Neural progenitor cell (in vitro differentiated cells): ENCODE measurements at regions not wholly inside any gene's neighbourhood (a gene's known extent, or its start where the extent isn't known, plus 50 kb on each side); places are given as distances from the start of the nearest gene placed in this dataset.

Experiments used
- DNase-seq: peaks from one replicate; pipeline ENCODE4 v3.0.0-alpha.2; 2016; ENCODE audit warnings: low spot score
- H2AFZ ChIP-seq: fragments of 200-600 bp; sonication (generic); replicated peaks from 2 replicates; pipeline ENCODE4 v1.6.1; 2016; ENCODE audit warnings: antibody characterized with exemption
- H3F3A ChIP-seq: fragments of 200-600 bp; sonication (generic); 2 replicates; pipeline ENCODE4 v1.6.1; 2016; ENCODE audit warnings: antibody characterized with exemption, low read depth
- H3K27ac ChIP-seq: fragments of 200-600 bp; sonication (generic); 2 replicates; pipeline ENCODE4 v1.5.1; 2016; ENCODE audit warnings: mild to moderate bottlenecking
- H3K27me3 ChIP-seq: fragments of 200-600 bp; sonication (generic); 2 replicates; pipeline ENCODE4 v1.6.1; 2016; ENCODE audit warnings: mild to moderate bottlenecking, moderate library complexity
- H3K36me3 ChIP-seq: fragments of 200-600 bp; sonication (generic); 2 replicates; pipeline ENCODE4 v1.5.1; 2016
- H3K4me1 ChIP-seq: fragments of 200-600 bp; sonication (generic); 2 replicates; pipeline ENCODE4 v1.6.1; 2016; ENCODE audit warnings: mixed run types
- H3K4me2 ChIP-seq: fragments of 200-600 bp; sonication (generic); 2 replicates; pipeline ENCODE4 v1.6.1; 2016
- H3K4me3 ChIP-seq: fragments of 200-600 bp; sonication (generic); 2 replicates; pipeline ENCODE4 v1.5.1; 2016
- H3K79me2 ChIP-seq: fragments of 200-600 bp; sonication (generic); 2 replicates; pipeline ENCODE4 v1.6.1; 2016; ENCODE audit warnings: low read depth
- H3K9ac ChIP-seq: fragments of 200-600 bp; sonication (generic); 2 replicates; pipeline ENCODE4 v1.6.1; 2016
- H3K9me3 ChIP-seq: fragments of 200-600 bp; sonication (generic); 2 replicates; pipeline ENCODE4 v1.5.1; 2016; ENCODE audit warnings: low read depth
- H4K20me1 ChIP-seq: fragments of 200-600 bp; sonication (generic); 2 replicates; pipeline ENCODE4 v1.6.1; 2016; ENCODE audit warnings: low read depth
- H3K27ac Mint-ChIP-seq: 3 replicates; pipeline ENCODE4 v1.8.0; 2021; ENCODE audit warnings: mixed read lengths
- H3K27me3 Mint-ChIP-seq: 2 replicates; pipeline ENCODE4 v1.8.0; 2022; ENCODE audit warnings: low read depth, mild to moderate bottlenecking, inconsistent platforms, moderate library complexity, mixed read lengths; ENCODE audit not compliant: insufficient read depth
- H3K36me3 Mint-ChIP-seq: 3 replicates; pipeline ENCODE4 v1.8.0; 2021; ENCODE audit warnings: mixed read lengths
- H3K4me1 Mint-ChIP-seq: 3 replicates; pipeline ENCODE4 v1.8.0; 2021; ENCODE audit warnings: mixed read lengths
- H3K4me3 Mint-ChIP-seq: 3 replicates; pipeline ENCODE4 v1.8.0; 2021; ENCODE audit warnings: mild to moderate bottlenecking, moderate library complexity, mixed read lengths
- H3K9me3 Mint-ChIP-seq: 3 replicates; pipeline ENCODE4 v1.8.0; 2020; ENCODE audit warnings: mixed read lengths
- CTCF ChIP-seq: fragments of 200-600 bp; sonication (generic); IDR thresholded peaks from 2 replicates; pipeline ENCODE4 v1.5.1; 2017; ENCODE audit warnings: antibody characterized with exemption, mild to moderate bottlenecking
- EZH2 ChIP-seq: fragments of 200-600 bp; sonication (generic); IDR thresholded peaks from 2 replicates; pipeline ENCODE4 v1.6.1; 2017; ENCODE audit warnings: antibody characterized with exemption, mild to moderate bottlenecking, moderate library complexity
- EZH2phosphoT487 ChIP-seq: fragments of 200-600 bp; sonication (generic); IDR thresholded peaks from 2 replicates; pipeline ENCODE4 v1.6.1; 2017; ENCODE audit warnings: antibody characterized with exemption

- H3K4me3 ChIP-seq = no peak overlapping the region
- no peaks in the 10 kb centered on the region for H3K36me3 ChIP-seq
- H2AFZ ChIP-seq = peak overlapping the region; percentile 44
- no peaks in the 10 kb centered on the region for H3F3A ChIP-seq
- H3K4me1 Mint-ChIP-seq = no peaks in the 10 kb centered on the region
- H3K79me2 ChIP-seq = no peaks in the 10 kb centered on the region
- H4K20me1 ChIP-seq = no peaks in the 10 kb centered on the region
- peak; percentile 56 for TF ChIP-seq CTCF
- no peak for TF ChIP-seq EZH2
- H3K4me3 Mint-ChIP-seq = no peak overlapping the region
- H3K27ac Mint-ChIP-seq = no peak overlapping the region
- no peaks in the 10 kb centered on the region for H3K27me3 Mint-ChIP-seq
- H3K27me3 ChIP-seq = no peaks in the 10 kb centered on the region
- H3K4me1 ChIP-seq = no peaks in the 10 kb centered on the region
- peaks cover 3% of the 10 kb centered on the region for H3K9me3 Mint-ChIP-seq
- H3K9ac ChIP-seq = no peak overlapping the region
- H3K4me2 ChIP-seq = no peak overlapping the region
- no peaks in the 10 kb centered on the region for H3K36me3 Mint-ChIP-seq
- no peak overlapping the region for H3K27ac ChIP-seq
- DNase-seq = peak; percentile 46
- no peaks in the 10 kb centered on the region for H3K9me3 ChIP-seq
Observed at GRCh38 chr13:55999709-56000108, 1141.0 kb upstream of the PRR20A start.

GRCh38 chr13:56009418-56009817 is 1131.3 kb upstream of the PRR20A start:
- Histone ChIP-seq H3K9ac (no peak overlapping the region), H2AFZ (no peak overlapping the region), H3K27me3 (no peaks in the 10 kb centered on the region), H3K79me2 (no peaks in the 10 kb centered on the region), H3K27ac (no peak overlapping the region), H3K4me2 (no peak overlapping the region), H3K36me3 (no peaks in the 10 kb centered on the region), H3K4me1 (no peaks in the 10 kb centered on the region), H4K20me1 (no peaks in the 10 kb centered on the region), H3K4me3 (no peak overlapping the region), H3F3A (no peaks in the 10 kb centered on the region), H3K9me3 (no peaks in the 10 kb centered on the region)
- no peak for DNase-seq
- Mint-ChIP-seq H3K27me3 (no peaks in the 10 kb centered on the region), H3K27ac (no peak overlapping the region), H3K4me1 (no peaks in the 10 kb centered on the region), H3K9me3 (no peaks in the 10 kb centered on the region), H3K4me3 (no peak overlapping the region), H3K36me3 (no peaks in the 10 kb centered on the region)
- TF ChIP-seq CTCF (no peak), EZH2phosphoT487 (no peak), EZH2 (no peak)

- no peaks in the 10 kb centered on the region for H3K36me3 Mint-ChIP-seq
- H3K27ac Mint-ChIP-seq = no peak overlapping the region
- DNase-seq = no peak
- no peak overlapping the region for H3K4me3 ChIP-seq
- no peaks in the 10 kb centered on the region for H3K27me3 ChIP-seq
- H4K20me1 ChIP-seq = no peaks in the 10 kb centered on the region
- no peak overlapping the region for H2AFZ ChIP-seq
- TF ChIP-seq EZH2 (no peak), EZH2phosphoT487 (no peak), CTCF (no peak)
- peaks cover 13% of the 10 kb centered on the region for H3K4me1 ChIP-seq
- H3K9me3 Mint-ChIP-seq = no peaks in the 10 kb centered on the region
- H3K79me2 ChIP-seq = no peaks in the 10 kb centered on the region
- no peaks in the 10 kb centered on the region for H3F3A ChIP-seq
- no peak overlapping the region for H3K4me3 Mint-ChIP-seq
- no peak overlapping the region for H3K4me2 ChIP-seq
- H3K9me3 ChIP-seq = no peaks in the 10 kb centered on the region
- H3K36me3 ChIP-seq = no peaks in the 10 kb centered on the region
- H3K9ac ChIP-seq = no peak overlapping the region
- no peaks in the 10 kb centered on the region for H3K27me3 Mint-ChIP-seq
- H3K4me1 Mint-ChIP-seq = no peaks in the 10 kb centered on the region
- H3K27ac ChIP-seq = no peak overlapping the region
Observed at GRCh38 chr13:56012644-56013043, 1128.1 kb upstream of the PRR20A start.

GRCh38 chr13:56015919-56016318 is 1124.8 kb upstream of the PRR20A start:
- no peaks in the 10 kb centered on the region for H3F3A ChIP-seq

More at GRCh38 chr13:56015919-56016318, 1124.8 kb upstream of the PRR20A start:
- Mint-ChIP-seq H3K27me3 (peaks cover 4% of the 10 kb centered on the region), H3K36me3 (no peaks in the 10 kb centered on the region), H3K9me3 (no peaks in the 10 kb centered on the region), H3K27ac (no peak overlapping the region), H3K4me1 (no peaks in the 10 kb centered on the region), H3K4me3 (no peak overlapping the region)
- H3K27me3 ChIP-seq = no peaks in the 10 kb centered on the region
- H2AFZ ChIP-seq = peak overlapping the region; percentile 83
- H3K9ac ChIP-seq = no peak overlapping the region
- H4K20me1 ChIP-seq = no peaks in the 10 kb centered on the region
- no peak for TF ChIP-seq CTCF
- TF ChIP-seq EZH2phosphoT487 = no peak
- TF ChIP-seq EZH2 = no peak
- H3K4me2 ChIP-seq = no peak overlapping the region
- peaks cover 13% of the 10 kb centered on the region for H3K4me1 ChIP-seq
- no peaks in the 10 kb centered on the region for H3K9me3 ChIP-seq
- H3K36me3 ChIP-seq = no peaks in the 10 kb centered on the region
- no peak overlapping the region for H3K27ac ChIP-seq
- DNase-seq = no peak
- H3K79me2 ChIP-seq = no peaks in the 10 kb centered on the region
- no peak overlapping the region for H3K4me3 ChIP-seq
